ENCODE measurements at regions not wholly inside any gene's neighbourhood (a gene's known extent, or its start where the extent isn't known, plus 50 kb on each side); places are given as distances from the start of the nearest gene placed in this dataset.
"Not testable (repeated sequence)": the region's sequence is repeated elsewhere in the genome, so short reads cannot be mapped to it uniquely, and the experiment has no call there.

DNA sequence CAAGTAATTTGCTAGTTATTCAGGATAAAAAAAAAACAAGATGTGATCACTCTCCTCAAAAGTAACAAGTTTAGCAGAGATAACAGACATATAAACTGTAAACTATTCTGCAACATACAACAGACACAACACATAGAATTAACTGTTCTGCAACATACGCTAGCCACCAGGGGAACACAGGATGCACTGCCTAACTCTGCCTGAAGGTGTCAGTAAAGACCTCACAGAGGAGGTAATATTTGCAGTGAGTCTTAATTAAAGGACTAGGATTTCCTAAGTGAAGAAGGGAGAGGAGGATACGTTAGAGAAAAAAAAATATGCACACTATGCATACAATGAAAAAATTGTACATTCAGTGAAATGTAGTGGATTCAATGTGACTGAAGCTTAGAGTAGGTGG is 129.6 kb downstream of the NBPF8 start:
- not testable (repeated sequence) for H3K36me3 ChIP-seq (ENCODE audit: control insufficient read depth, insufficient read depth, low read length); H3K4me1 ChIP-seq; H3K27ac ChIP-seq; H3K4me3 ChIP-seq (ENCODE audit: low read depth, low read length); H3K4me2 ChIP-seq (ENCODE audit: low read length); H3K9me3 ChIP-seq (ENCODE audit: control insufficient read depth, low read length); H3K27me3 ChIP-seq (ENCODE audit: control insufficient read depth, insufficient read depth, low read length); H2AFZ ChIP-seq; H3K79me2 ChIP-seq; H3K9ac ChIP-seq
- TF ChIP-seq CTCF (IDR thresholded peaks at IDR 0.05), result peak; percentile 50

DNA sequence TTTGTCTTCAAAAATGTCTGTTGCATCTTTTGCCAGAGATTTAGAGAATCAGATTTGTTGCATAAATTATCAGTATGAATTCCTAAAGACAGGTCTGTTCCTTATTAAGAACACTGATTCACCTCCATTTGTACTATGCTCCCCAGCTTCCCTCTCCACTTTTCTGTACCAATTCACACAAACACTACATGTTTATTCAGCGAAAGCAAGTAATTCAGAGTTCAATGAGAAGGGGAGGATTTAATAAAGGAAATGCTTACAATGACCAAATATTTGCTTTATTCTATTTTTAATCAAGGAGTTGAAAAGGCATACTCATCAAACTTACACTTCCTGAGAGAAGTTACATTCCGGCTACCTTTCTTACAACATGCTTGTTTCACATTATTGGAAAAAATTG is 135.5 kb downstream of the NBPF8 start:
- H3K36me3 ChIP-seq (ENCODE audit: control insufficient read depth, insufficient read depth, low read length); H3K4me2 ChIP-seq (ENCODE audit: low read length); H3K27me3 ChIP-seq (ENCODE audit: control insufficient read depth, insufficient read depth, low read length); H3K79me2 ChIP-seq; H3K4me3 ChIP-seq (ENCODE audit: low read depth, low read length); H3K4me1 ChIP-seq; H3K9ac ChIP-seq; H3K27ac ChIP-seq; H3K9me3 ChIP-seq (ENCODE audit: control insufficient read depth, low read length); H2AFZ ChIP-seq: not testable (repeated sequence)

GRCh38 chr1:120552190-120552589 is 137.4 kb downstream of the NBPF8 start:
- not testable (repeated sequence) for H3K4me2 ChIP-seq (ENCODE audit: low read length); H3K9ac ChIP-seq; H3K4me3 ChIP-seq (ENCODE audit: low read depth, low read length); H3K36me3 ChIP-seq (ENCODE audit: control insufficient read depth, insufficient read depth, low read length); H3K27me3 ChIP-seq (ENCODE audit: control insufficient read depth, insufficient read depth, low read length); H3K9me3 ChIP-seq (ENCODE audit: control insufficient read depth, low read length); H3K4me1 ChIP-seq; H3K79me2 ChIP-seq; H2AFZ ChIP-seq; H3K27ac ChIP-seq

DNA sequence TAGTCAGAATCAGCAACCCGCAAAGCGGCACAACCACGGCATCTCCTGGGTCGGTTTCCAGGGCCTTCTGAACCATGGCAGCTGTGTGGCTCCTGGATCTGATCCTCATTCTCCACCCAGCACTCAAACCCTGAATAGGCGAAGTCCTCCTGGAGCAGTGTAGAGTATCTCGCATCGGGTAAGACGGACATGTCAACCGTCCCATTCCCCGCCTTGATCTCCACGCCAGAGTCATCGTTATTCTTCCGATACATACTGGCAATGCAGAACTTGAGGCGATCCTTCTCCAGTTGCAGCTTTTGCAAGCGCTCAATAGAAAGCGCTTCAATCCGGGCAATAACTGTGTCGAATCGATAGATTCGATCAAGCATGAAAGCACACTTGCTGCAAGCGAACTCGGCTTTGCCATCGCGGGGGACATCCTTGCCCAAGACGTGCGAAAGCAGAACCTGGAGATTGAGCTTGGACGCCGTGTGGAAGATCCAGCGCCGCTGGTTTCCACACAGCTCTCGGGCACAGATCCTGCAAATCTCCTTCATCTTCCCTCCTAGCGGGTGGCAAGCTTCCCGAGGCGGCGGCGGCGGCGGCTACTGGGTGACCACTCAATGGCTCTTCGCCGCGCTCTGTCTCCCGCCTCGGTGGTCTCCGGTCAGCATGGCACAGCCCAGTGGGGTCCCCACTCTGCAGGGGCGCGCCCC is 142.9 kb downstream of the NBPF8 start:
- not testable (repeated sequence) for H3K79me2 ChIP-seq; H3K9ac ChIP-seq; H3K4me1 ChIP-seq; H3K27ac ChIP-seq; H3K9me3 ChIP-seq (ENCODE audit: control insufficient read depth, low read length); H3K36me3 ChIP-seq (ENCODE audit: control insufficient read depth, insufficient read depth, low read length); H3K27me3 ChIP-seq (ENCODE audit: control insufficient read depth, insufficient read depth, low read length); H2AFZ ChIP-seq
- H3K4me2 ChIP-seq (ENCODE audit: low read length), result peak overlapping the region; percentile 44
- peak overlapping the region; percentile 34 for H3K4me3 ChIP-seq (ENCODE audit: low read depth, low read length)

GRCh38 chr1:120558303-120559060 is 143.6 kb downstream of the NBPF8 start:
- H3K4me1 ChIP-seq; H3K9me3 ChIP-seq (ENCODE audit: control insufficient read depth, low read length); H3K27me3 ChIP-seq (ENCODE audit: control insufficient read depth, insufficient read depth, low read length); H3K9ac ChIP-seq; H2AFZ ChIP-seq; H3K79me2 ChIP-seq; H3K36me3 ChIP-seq (ENCODE audit: control insufficient read depth, insufficient read depth, low read length): not testable (repeated sequence)
- Histone ChIP-seq H3K4me3 (ENCODE audit: low read depth, low read length) (peak overlapping the region; percentile 44), H3K4me2 (ENCODE audit: low read length) (peak overlapping the region; percentile 47), H3K27ac (peak overlapping the region; percentile 51)

DNA sequence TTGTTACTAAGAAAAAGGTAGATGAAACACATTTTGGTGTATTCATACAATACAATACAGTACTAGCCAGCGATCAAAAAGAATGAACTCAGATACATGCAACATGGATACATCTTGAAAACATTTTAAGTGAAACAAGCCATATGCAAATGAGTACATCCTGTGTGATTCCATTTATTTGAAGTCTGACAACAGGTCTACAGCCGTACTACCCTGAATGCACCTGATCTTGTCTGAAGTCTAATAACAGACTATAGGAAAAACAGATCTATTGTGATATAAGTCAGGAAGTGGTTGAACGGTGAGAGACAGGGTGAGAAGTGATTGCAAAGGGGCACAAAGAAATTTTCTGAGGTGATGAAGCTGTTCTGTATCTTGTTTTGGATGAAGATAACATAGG is 146.9 kb downstream of the NBPF8 start:
- H3K4me1 ChIP-seq; H3K9me3 ChIP-seq (ENCODE audit: control insufficient read depth, low read length); H3K4me2 ChIP-seq (ENCODE audit: low read length); H3K79me2 ChIP-seq; H3K9ac ChIP-seq; H3K4me3 ChIP-seq (ENCODE audit: low read depth, low read length); H3K27ac ChIP-seq; H3K27me3 ChIP-seq (ENCODE audit: control insufficient read depth, insufficient read depth, low read length); H3K36me3 ChIP-seq (ENCODE audit: control insufficient read depth, insufficient read depth, low read length); H2AFZ ChIP-seq: not testable (repeated sequence)

GRCh38 chr1:120565396-120565795 is 150.6 kb downstream of the NBPF8 start:
- H2AFZ ChIP-seq; H3K36me3 ChIP-seq (ENCODE audit: control insufficient read depth, insufficient read depth, low read length); H3K9ac ChIP-seq; H3K27me3 ChIP-seq (ENCODE audit: control insufficient read depth, insufficient read depth, low read length); H3K79me2 ChIP-seq; H3K9me3 ChIP-seq (ENCODE audit: control insufficient read depth, low read length); H3K4me2 ChIP-seq (ENCODE audit: low read length); H3K4me3 ChIP-seq (ENCODE audit: low read depth, low read length); H3K27ac ChIP-seq; H3K4me1 ChIP-seq: not testable (repeated sequence)

- H3K27ac ChIP-seq; H2AFZ ChIP-seq; H3K36me3 ChIP-seq (ENCODE audit: control insufficient read depth, insufficient read depth, low read length); H3K4me2 ChIP-seq (ENCODE audit: low read length); H3K27me3 ChIP-seq (ENCODE audit: control insufficient read depth, insufficient read depth, low read length); H3K9me3 ChIP-seq (ENCODE audit: control insufficient read depth, low read length); H3K79me2 ChIP-seq; H3K4me1 ChIP-seq; H3K9ac ChIP-seq; H3K4me3 ChIP-seq (ENCODE audit: low read depth, low read length): not testable (repeated sequence)
These were observed 152.8 kb downstream of the NBPF8 start for GRCh38 chr1:120567620-120568019.

GRCh38 chr1:120575201-120575600 is 148.5 kb upstream of the NBPF26 start:
- H3K4me2 ChIP-seq (ENCODE audit: low read length); H3K9me3 ChIP-seq (ENCODE audit: control insufficient read depth, low read length); H3K27ac ChIP-seq; H3K4me1 ChIP-seq; H3K27me3 ChIP-seq (ENCODE audit: control insufficient read depth, insufficient read depth, low read length); H3K36me3 ChIP-seq (ENCODE audit: control insufficient read depth, insufficient read depth, low read length); H2AFZ ChIP-seq; H3K9ac ChIP-seq; H3K79me2 ChIP-seq; H3K4me3 ChIP-seq (ENCODE audit: low read depth, low read length): not testable (repeated sequence)

- H3K9me3 ChIP-seq (ENCODE audit: control insufficient read depth, low read length); H3K4me3 ChIP-seq (ENCODE audit: low read depth, low read length); H3K36me3 ChIP-seq (ENCODE audit: control insufficient read depth, insufficient read depth, low read length); H3K27me3 ChIP-seq (ENCODE audit: control insufficient read depth, insufficient read depth, low read length); H3K79me2 ChIP-seq; H3K4me2 ChIP-seq (ENCODE audit: low read length); H3K27ac ChIP-seq; H2AFZ ChIP-seq; H3K9ac ChIP-seq; H3K4me1 ChIP-seq: not testable (repeated sequence)
These were observed 141.6 kb upstream of the NBPF26 start for GRCh38 chr1:120582135-120582534.

Data from parathyroid adenoma (tissue), 2 donors.